OCI-LY1 (cell line): ENCODE measurements at regions not wholly inside any gene's neighbourhood (a gene's known extent, or its start where the extent isn't known, plus 50 kb on each side); places are given as distances from the start of the nearest gene placed in this dataset.

Source experiments
- EZH2 ChIP-seq: fragments of 200-600 bp; sonication (generic), shearing (Covaris generic); IDR thresholded peaks from 2 replicates; pipeline ENCODE4 v1.8.0; 2017; ENCODE audit warnings: borderline replicate concordance, mixed run types, mild to moderate bottlenecking, antibody characterized with exemption, low read length, moderate library complexity, mixed read lengths
- TF ChIP-seq, protein P1 (sequence below): fragments of 200-600 bp; sonication (generic), shearing (Covaris generic); IDR thresholded peaks from 2 replicates; pipeline ENCODE4 v1.5.1; 2017; ENCODE audit warnings: mild to moderate bottlenecking, antibody characterized with exemption, low read length, moderate library complexity, mixed read lengths

DNA sequence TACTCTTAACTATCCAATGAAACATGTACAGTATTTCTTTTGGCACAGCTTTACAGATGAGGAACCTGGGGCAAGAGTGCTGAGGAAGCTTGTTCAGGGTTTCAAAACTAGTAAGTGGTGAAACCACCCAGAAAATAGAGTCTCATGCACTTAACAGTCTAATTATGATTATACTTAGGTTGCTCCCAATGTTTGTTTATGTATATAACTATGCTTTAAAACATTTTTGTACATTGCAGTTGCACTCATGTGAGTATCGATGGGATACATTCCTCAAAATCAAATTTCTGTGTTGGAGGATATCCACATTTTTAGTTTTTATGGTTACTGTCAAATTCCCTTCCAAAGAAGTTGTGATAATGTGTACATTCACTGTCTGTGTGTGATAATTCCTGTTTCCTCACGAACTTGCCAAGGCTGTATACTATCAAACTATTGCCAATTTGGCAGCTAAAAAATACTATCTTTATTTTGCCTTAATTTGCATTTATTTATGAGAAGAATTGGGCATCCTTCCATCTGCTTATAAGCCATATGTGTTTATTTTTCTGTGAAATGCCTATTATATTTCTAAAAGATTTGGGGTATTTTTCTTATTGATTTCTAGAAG is 143.9 kb upstream of the SSTR1 start:
- TF ChIP-seq, protein P1, sequence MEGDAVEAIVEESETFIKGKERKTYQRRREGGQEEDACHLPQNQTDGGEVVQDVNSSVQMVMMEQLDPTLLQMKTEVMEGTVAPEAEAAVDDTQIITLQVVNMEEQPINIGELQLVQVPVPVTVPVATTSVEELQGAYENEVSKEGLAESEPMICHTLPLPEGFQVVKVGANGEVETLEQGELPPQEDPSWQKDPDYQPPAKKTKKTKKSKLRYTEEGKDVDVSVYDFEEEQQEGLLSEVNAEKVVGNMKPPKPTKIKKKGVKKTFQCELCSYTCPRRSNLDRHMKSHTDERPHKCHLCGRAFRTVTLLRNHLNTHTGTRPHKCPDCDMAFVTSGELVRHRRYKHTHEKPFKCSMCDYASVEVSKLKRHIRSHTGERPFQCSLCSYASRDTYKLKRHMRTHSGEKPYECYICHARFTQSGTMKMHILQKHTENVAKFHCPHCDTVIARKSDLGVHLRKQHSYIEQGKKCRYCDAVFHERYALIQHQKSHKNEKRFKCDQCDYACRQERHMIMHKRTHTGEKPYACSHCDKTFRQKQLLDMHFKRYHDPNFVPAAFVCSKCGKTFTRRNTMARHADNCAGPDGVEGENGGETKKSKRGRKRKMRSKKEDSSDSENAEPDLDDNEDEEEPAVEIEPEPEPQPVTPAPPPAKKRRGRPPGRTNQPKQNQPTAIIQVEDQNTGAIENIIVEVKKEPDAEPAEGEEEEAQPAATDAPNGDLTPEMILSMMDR, result no peak
- TF ChIP-seq EZH2, result no peak
